Suprapubic skin (tissue), 4 donors: ENCODE measurements at regions not wholly inside any gene's neighbourhood (a gene's known extent, or its start where the extent isn't known, plus 50 kb on each side); places are given as distances from the start of the nearest gene placed in this dataset.

Experiments used
- EP300 ChIP-seq: sonication (generic); formaldehyde crosslinking; IDR thresholded peaks from one replicate; pipeline ENCODE4 v1.6.1; 2017; ENCODE audit warnings: antibody characterized with exemption
- POLR2A ChIP-seq, 2 donors: fragments of 450-650 bp; IDR thresholded peaks; one replicate each; pipeline ENCODE4 v1.6.1; 2017; ENCODE audit warnings: antibody characterized with exemption in 2 of 2, mild to moderate bottlenecking in 2 of 2, moderate library complexity in 2 of 2
- POLR2AphosphoS5 ChIP-seq, 3 donors: sonication (generic); formaldehyde crosslinking; IDR thresholded peaks; one replicate each; pipeline ENCODE4 v1.6.1; 2017; ENCODE audit warnings: antibody characterized with exemption in 3 of 3
- TF ChIP-seq, protein P1 (sequence below), 2 donors: fragments of 200-600 bp in 1 of 2; fragments of 450-650 bp in 1 of 2; sonication (generic) in 1 of 2; IDR thresholded peaks; one replicate each; pipeline ENCODE4 v1.5.1; 2016 to 2019; ENCODE audit warnings: antibody characterized with exemption in 2 of 2, mild to moderate bottlenecking in 1 of 2, moderate library complexity in 1 of 2

DNA sequence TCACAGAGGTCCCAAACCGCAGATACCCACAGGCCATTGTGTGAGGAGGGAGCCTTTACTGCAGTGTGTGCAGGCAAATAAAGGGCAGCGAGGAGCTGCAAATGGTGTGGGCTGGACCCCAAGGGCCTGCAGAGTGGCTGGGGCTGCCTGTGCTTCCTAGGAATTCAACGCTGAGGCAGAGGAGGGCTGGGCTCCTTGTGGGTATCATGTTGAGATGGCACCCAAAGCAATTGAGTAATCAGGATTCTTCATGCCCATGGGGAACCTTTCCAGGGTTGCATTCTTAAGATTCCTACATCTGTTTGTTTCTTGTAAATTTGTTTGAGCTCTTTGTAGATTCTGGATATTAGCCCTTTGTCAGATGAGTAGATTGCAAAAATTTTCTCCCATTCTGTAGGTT is 85.4 kb upstream of the LIPC start:
- TF ChIP-seq, protein P1, sequence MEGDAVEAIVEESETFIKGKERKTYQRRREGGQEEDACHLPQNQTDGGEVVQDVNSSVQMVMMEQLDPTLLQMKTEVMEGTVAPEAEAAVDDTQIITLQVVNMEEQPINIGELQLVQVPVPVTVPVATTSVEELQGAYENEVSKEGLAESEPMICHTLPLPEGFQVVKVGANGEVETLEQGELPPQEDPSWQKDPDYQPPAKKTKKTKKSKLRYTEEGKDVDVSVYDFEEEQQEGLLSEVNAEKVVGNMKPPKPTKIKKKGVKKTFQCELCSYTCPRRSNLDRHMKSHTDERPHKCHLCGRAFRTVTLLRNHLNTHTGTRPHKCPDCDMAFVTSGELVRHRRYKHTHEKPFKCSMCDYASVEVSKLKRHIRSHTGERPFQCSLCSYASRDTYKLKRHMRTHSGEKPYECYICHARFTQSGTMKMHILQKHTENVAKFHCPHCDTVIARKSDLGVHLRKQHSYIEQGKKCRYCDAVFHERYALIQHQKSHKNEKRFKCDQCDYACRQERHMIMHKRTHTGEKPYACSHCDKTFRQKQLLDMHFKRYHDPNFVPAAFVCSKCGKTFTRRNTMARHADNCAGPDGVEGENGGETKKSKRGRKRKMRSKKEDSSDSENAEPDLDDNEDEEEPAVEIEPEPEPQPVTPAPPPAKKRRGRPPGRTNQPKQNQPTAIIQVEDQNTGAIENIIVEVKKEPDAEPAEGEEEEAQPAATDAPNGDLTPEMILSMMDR (IDR thresholded peaks at IDR 0.05): no peak
- TF ChIP-seq POLR2A (IDR thresholded peaks at IDR 0.05): no peak
- no peak for TF ChIP-seq POLR2AphosphoS5 (IDR thresholded peaks at IDR 0.05)
- TF ChIP-seq EP300: no peak
